GM23248 (cell line): ENCODE measurements at regions not wholly inside any gene's neighbourhood (a gene's known extent, or its start where the extent isn't known, plus 50 kb on each side); places are given as distances from the start of the nearest gene placed in this dataset.

Experiments used
- EZH2 ChIP-seq: fragments of 200-600 bp; sonication (generic); IDR thresholded peaks from 2 replicates; pipeline ENCODE4 v1.6.1; 2018; ENCODE audit warnings: antibody characterized with exemption, mild to moderate bottlenecking; ENCODE audit not compliant: insufficient read depth, poor library complexity, severe bottlenecking
- EZH2phosphoT487 ChIP-seq: fragments of 200-600 bp; sonication (generic); IDR thresholded peaks from 2 replicates; pipeline ENCODE4 v1.6.1; 2018; ENCODE audit warnings: antibody characterized with exemption, moderate library complexity, mild to moderate bottlenecking, low read depth; ENCODE audit not compliant: insufficient read depth

DNA sequence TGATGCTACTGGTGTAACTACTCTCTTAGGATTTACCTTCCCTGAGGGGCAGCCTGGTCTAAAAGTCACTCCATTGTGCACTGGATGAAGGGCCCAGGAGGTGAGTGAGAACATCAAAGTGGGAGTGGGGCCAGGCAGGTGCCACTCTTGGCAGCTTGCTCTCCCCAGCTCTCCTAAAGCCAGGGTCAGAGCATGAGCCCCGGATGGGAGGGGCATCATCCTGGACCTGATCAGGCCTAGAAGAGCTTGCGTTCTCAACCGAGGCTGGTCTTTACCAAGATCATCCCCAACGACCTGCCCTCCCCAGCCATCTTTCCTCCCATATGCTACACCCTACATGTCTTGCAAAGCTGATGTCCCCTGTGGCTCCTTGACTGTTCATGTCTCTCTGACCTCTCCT is 87.1 kb downstream of the AIPL1 start:
- TF ChIP-seq EZH2: no peak
- no peak for TF ChIP-seq EZH2phosphoT487
